Limb (tissue), 2 donors: ENCODE measurements at regions not wholly inside any gene's neighbourhood (a gene's known extent, or its start where the extent isn't known, plus 50 kb on each side); places are given as distances from the start of the nearest gene placed in this dataset.
A peak's percentile ranks its signal among the peaks of the same experiment; 100 is the strongest.
"Not testable (repeated sequence)": the region's sequence is repeated elsewhere in the genome, so short reads cannot be mapped to it uniquely, and the experiment has no call there.

Experiments used
- DNase-seq, 2 donors: peaks; one replicate each; pipeline ENCODE4 v3.0.0-alpha.2; 2016; ENCODE audit errors: extremely low spot score in 2 of 2

DNA sequence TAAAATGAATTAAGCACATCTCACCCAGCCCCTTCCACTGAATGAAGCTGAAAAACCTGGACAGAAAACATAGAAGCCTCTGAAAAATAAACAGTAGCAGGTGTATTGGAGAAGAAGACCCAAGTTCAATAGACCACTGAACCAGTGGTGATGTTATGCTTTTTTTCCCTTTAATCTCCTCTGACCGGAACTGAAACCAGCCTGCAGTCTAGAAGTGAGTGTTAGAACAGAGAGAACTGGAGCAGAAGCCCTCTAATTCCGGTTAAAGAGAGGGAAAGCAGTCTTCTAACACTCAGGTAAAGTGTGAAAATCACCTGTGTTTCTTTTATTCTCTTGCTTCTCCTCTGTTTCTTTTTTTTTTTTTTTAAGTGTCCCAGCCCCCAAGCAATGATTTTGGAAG is 83.5 kb upstream of the CCL21 start:
- no peak for DNase-seq

DNA sequence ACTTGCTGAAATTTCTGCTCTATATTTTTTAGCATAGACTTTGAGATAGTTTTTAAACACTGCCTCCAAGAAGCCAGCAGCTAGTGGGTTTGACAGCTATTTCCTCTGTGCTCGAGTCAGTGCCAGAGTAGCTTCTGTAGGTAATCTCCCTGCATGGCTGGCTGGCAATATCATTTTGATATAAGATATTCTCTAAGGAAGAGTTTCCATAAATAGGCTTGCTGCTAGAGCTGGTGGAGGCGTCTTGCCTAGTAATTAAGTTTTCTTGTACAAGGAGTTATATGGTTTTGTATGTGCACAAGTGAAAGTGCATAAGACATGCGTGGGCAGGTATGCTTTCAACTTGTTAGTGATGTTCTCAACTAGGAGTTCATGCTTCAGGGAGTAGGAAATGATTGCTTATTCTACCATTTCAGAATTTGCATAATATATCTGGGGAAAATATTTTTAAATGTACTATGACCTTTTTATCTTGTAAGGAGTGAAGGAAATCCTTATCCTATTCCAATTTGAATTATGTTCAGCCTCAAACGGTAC is 74.1 kb upstream of the CCL21 start:
- DNase-seq = no peak

DNA sequence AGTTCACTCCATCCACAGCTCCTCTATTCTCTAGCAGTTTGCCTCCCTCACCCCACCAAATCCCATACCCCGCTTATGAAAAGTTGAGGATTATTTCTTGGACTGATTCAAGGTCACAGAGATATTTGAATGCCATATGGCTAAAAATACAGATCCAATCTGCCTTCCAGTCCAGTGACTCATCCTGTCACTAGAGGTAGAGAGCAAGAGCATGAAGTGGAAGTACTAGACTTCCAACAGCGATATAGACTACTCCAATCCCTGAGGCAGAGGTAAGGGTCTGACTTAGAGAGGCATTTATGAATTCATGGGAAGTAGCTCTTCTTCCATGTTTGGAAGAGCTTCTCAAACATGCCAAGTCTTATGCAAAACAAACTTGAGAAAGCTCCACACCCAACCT is 72.4 kb upstream of the CCL21 start:
- no peak for DNase-seq

DNA sequence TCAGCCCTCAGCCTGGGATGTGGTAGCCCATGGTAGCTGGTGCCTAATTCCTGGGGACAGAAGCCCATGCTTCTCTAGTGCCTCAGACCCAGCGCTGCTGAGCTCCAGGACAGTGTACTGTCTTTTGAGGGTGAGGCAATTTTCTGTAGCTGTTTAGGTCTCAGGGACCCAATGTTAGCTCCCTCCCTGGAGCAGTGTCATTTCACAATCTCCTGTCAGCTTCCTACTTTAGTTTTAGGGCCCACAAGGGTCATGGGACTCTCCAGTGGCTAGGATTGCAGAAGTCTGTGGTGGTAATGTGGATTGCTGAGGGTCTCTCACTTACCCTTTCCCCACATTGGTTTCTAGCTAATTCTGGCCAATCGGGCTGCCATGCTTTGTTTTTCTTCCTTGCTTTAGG is 67.7 kb upstream of the CCL21 start:
- no peak for DNase-seq

DNA sequence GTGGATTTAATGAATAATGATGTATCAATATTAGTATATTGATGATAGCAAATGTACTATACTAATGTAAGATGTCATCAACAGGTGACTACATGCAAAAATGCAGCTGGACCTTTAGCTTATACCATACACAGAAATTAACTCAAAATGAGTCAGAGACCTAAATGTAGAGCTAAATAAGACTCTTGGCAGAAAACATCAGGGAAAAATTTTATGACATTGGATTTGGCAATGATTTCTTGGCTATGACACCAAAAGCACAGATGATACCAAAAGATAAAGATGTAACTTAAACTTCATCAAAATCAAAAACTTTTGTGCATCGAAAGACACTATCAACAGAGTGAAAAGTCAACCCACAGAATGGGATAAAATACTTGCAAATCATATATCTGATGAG is 64.0 kb upstream of the CCL21 start:
- no peak for DNase-seq

DNA sequence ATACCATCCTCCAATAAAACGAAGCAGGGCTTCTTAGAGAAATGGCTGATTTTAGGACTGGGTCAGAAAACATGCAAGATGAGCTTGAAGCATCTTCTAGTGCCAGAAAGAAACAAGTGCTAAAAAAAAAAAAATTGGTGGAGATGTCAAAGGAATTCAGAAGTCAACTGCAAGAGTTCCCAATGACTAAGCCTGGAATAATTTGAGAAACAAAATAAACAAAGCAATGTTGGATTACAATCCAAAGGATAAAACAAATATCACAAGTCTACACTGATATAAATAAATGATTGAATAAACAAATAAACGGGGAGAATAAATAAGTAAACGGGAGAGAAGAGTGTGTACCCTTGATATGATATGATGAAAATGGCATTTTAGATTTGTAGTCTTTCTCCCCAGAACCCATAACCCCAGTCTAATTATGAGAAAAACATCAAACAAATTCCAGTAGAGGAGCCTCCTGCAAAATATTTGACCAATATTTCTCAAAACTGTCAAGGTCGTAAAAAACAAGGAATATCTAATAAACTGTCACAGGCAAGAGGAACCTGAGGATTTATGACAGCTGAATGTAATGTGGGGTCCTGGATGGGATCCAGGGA is 63.5 kb upstream of the CCL21 start:
- no peak for DNase-seq

DNA sequence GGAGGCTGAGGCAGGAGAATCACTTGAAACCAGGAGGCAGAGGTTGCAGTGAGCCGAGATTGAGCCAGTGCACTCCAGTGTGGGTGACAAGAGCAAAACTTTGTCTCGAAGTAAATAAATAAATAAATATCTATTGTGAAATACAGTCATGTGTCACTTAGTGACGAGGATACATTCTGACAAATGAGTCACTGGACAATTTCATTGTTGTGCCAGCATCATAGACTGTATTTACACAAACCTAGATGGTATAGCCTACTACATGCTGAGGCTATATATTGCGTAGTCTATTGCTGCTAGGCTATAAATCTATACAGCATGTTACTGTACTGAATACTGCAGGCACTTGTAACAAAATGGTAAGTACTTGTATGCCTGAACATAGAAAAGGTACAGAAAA is 61.1 kb upstream of the CCL21 start:
- DNase-seq = no peak

DNA sequence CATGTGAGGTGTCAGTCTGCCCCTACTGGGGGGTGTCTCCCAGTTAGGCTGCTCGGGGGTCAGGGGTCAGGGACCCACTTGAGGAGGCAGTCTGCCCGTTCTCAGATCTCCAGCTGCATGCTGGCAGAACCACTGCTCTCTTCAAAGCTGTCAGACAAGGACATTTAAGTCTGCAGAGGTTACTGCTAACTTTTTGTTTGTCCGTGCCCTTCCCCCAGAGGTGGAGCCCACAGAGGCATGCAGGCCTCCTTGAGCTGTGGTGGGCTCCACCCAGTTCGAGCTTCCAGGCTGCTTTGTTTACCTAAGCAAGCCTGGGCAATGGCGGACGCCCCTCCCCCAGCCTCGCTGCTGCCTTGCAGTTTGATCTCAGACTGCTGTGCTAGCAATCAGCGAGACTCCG is 57.2 kb upstream of the CCL21 start:
- not testable (repeated sequence) for DNase-seq

DNA sequence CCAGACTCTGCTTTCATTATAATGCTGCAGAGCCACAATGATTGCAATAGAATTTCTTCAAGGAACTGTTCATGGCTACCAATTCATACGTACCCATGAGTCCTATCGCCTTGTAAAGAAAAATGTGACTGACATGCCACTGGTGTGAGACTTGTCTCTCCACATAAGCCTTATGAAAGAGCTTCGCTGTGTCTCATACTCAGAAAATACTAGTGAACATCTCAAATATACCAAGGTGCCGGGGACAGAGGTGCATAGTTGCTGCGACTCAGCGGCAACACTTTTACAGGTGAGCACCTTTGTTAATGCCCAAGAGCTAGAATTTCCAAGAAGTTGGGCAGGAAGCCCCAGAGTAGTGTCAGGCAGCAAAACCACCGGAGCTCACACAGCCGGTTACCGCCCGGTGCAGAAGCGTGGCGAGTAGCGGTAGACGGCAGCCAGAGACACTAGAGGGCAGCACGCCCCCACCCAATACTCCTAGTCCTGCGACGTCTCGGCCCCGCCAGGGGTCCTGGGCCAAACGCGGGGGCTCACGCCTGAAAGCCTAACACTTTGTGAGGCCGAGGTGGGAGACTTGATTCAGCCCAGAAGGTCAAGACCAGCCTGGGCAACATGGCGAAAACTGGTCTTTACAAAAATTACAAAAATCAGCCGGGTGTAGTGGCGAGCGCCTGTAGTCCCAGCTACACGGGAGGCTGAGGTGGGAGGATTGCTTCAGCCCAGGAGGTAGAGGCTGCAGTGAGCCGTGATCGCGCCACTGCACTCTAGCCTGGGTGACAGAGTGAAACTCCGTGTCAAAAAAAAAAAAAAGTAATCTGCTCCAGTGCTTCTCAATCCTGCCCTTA is 50.5 kb upstream of the CCL21 start:
- peak; percentile 13 to 65 for DNase-seq
